ENCODE measurements at regions not wholly inside any gene's neighbourhood (a gene's known extent, or its start where the extent isn't known, plus 50 kb on each side); places are given as distances from the start of the nearest gene placed in this dataset.
A peak's percentile ranks its signal among the peaks of the same experiment; 100 is the strongest.

- H4K20me1 ChIP-seq, result no peaks in the 10 kb centered on the region
- H3K27ac ChIP-seq, result no peak overlapping the region
- H3K4me1 ChIP-seq, result peaks cover 27% of the 10 kb centered on the region
- no peak overlapping the region for H3K4me3 ChIP-seq
- peak overlapping the region; percentile 70 for H3K4me2 ChIP-seq
- no peak overlapping the region for H3K9ac ChIP-seq
- H3K9me3 ChIP-seq, result peaks cover 16% of the 10 kb centered on the region
- TF ChIP-seq Cebpa-rat (IDR thresholded peaks at IDR 0.05), result no peak
- H3K36me3 ChIP-seq, result no peaks in the 10 kb centered on the region
- no peaks in the 10 kb centered on the region for H3K27me3 ChIP-seq
Measured at GRCh38 chr15:93152360-93152759, 63.3 kb upstream of the RGMA start.

GRCh38 chr15:93150910-93151881, 62.2 kb upstream of the RGMA start:
- H3K4me1 ChIP-seq, result peaks cover 27% of the 10 kb centered on the region
- no peaks in the 10 kb centered on the region for H3K36me3 ChIP-seq
- H3K4me2 ChIP-seq, result peak overlapping the region; percentile 70; the same call in 1 of the 2 replicates
- H3K27me3 ChIP-seq, result no peaks in the 10 kb centered on the region
- no peak overlapping the region for H3K27ac ChIP-seq
- no peak overlapping the region for H3K4me3 ChIP-seq
- no peak overlapping the region for H3K9ac ChIP-seq
- no peaks in the 10 kb centered on the region for H4K20me1 ChIP-seq
- no peak for TF ChIP-seq Cebpa-rat (IDR thresholded peaks at IDR 0.05)
- peaks cover 16% of the 10 kb centered on the region for H3K9me3 ChIP-seq

- Histone ChIP-seq H3K27ac (no peak overlapping the region), H3K4me1 (peaks cover 21% of the 10 kb centered on the region), H3K9me3 (no peaks in the 10 kb centered on the region), H3K9ac (no peak overlapping the region), H4K20me1 (no peaks in the 10 kb centered on the region), H3K36me3 (no peaks in the 10 kb centered on the region), H3K27me3 (no peaks in the 10 kb centered on the region), H3K4me2 (no peak overlapping the region), H3K4me3 (no peak overlapping the region)
- no peak for TF ChIP-seq Cebpa-rat (IDR thresholded peaks at IDR 0.05)
Measured at GRCh38 chr15:93146601-93147000, 57.6 kb upstream of the RGMA start.

- H3K9ac ChIP-seq, result no peak overlapping the region
- no peak for TF ChIP-seq Cebpa-rat (IDR thresholded peaks at IDR 0.05)
- no peak overlapping the region for H3K4me2 ChIP-seq
- no peaks in the 10 kb centered on the region for H3K27me3 ChIP-seq
- H3K27ac ChIP-seq, result no peak overlapping the region
- H4K20me1 ChIP-seq, result no peaks in the 10 kb centered on the region
- H3K9me3 ChIP-seq, result no peaks in the 10 kb centered on the region
- no peak overlapping the region for H3K4me3 ChIP-seq
- no peaks in the 10 kb centered on the region for H3K36me3 ChIP-seq
- H3K4me1 ChIP-seq, result peaks cover 21% of the 10 kb centered on the region
Measured at GRCh38 chr15:93146196-93146595, 57.2 kb upstream of the RGMA start.

GRCh38 chr15:93144463-93145236, 55.6 kb upstream of the RGMA start:
- no peak for TF ChIP-seq Cebpa-rat (IDR thresholded peaks at IDR 0.05)
- Histone ChIP-seq H3K9ac (no peak overlapping the region), H4K20me1 (no peaks in the 10 kb centered on the region), H3K27me3 (no peaks in the 10 kb centered on the region), H3K4me2 (no peak overlapping the region), H3K4me3 (no peak overlapping the region), H3K27ac (no peak overlapping the region), H3K9me3 (no peaks in the 10 kb centered on the region), H3K36me3 (no peaks in the 10 kb centered on the region), H3K4me1 (peaks cover 21% of the 10 kb centered on the region; the same call in 1 of the 2 replicates)

- Histone ChIP-seq H4K20me1 (no peaks in the 10 kb centered on the region), H3K4me1 (peaks cover 21% of the 10 kb centered on the region; the same call in 1 of the 2 replicates), H3K4me3 (no peak overlapping the region), H3K27ac (no peak overlapping the region), H3K27me3 (no peaks in the 10 kb centered on the region), H3K9me3 (no peaks in the 10 kb centered on the region), H3K9ac (no peak overlapping the region), H3K4me2 (no peak overlapping the region), H3K36me3 (no peaks in the 10 kb centered on the region)
- no peak for TF ChIP-seq Cebpa-rat (IDR thresholded peaks at IDR 0.05)
Measured at GRCh38 chr15:93143186-93143585, 54.2 kb upstream of the RGMA start.

- no peak overlapping the region for H3K9ac ChIP-seq
- H3K27ac ChIP-seq, result no peak overlapping the region
- H3K4me1 ChIP-seq, result peaks cover 21% of the 10 kb centered on the region; the same call in 1 of the 2 replicates
- no peaks in the 10 kb centered on the region for H3K36me3 ChIP-seq
- H3K27me3 ChIP-seq, result no peaks in the 10 kb centered on the region
- no peaks in the 10 kb centered on the region for H3K9me3 ChIP-seq
- no peak for TF ChIP-seq Cebpa-rat (IDR thresholded peaks at IDR 0.05)
- H3K4me3 ChIP-seq, result no peak overlapping the region
- H3K4me2 ChIP-seq, result no peak overlapping the region; the same call in 1 of the 2 replicates
- no peaks in the 10 kb centered on the region for H4K20me1 ChIP-seq
Measured at GRCh38 chr15:93141371-93141794, 52.4 kb upstream of the RGMA start.

GRCh38 chr15:93139436-93139835, 50.4 kb upstream of the RGMA start:
- Histone ChIP-seq H3K27ac (no peak overlapping the region), H3K9me3 (no peaks in the 10 kb centered on the region), H3K27me3 (no peaks in the 10 kb centered on the region), H4K20me1 (no peaks in the 10 kb centered on the region), H3K4me2 (no peak overlapping the region), H3K36me3 (no peaks in the 10 kb centered on the region), H3K4me3 (no peak overlapping the region), H3K9ac (no peak overlapping the region), H3K4me1 (peaks cover 24% of the 10 kb centered on the region)
- no peak for TF ChIP-seq Cebpa-rat (IDR thresholded peaks at IDR 0.05)

GRCh38 chr15:93138681-93139250, 49.8 kb upstream of the RGMA start:
- Histone ChIP-seq H3K36me3 (no peaks in the 10 kb centered on the region), H3K4me1 (peaks cover 27% of the 10 kb centered on the region), H3K9me3 (no peaks in the 10 kb centered on the region), H3K9ac (no peak overlapping the region), H3K4me3 (no peak overlapping the region), H4K20me1 (no peaks in the 10 kb centered on the region), H3K27ac (no peak overlapping the region), H3K27me3 (no peaks in the 10 kb centered on the region), H3K4me2 (no peak overlapping the region)
- no peak for TF ChIP-seq Cebpa-rat (IDR thresholded peaks at IDR 0.05)
